ENCODE measurements at regions not wholly inside any gene's neighbourhood (a gene's known extent, or its start where the extent isn't known, plus 50 kb on each side); places are given as distances from the start of the nearest gene placed in this dataset.

- POLR2A ChIA-PET: no interaction called here
- intact Hi-C loops (cut with micrococcal nuclease): no loop called here
These were observed 363.6 kb upstream of the SFSWAP start for GRCh38 chr12:131347345-131347714.

GRCh38 chr12:131347732-131348131 lies 363.2 kb upstream of the SFSWAP start:
- no peaks in the 10 kb centered on the region for H3K9me3 Mint-ChIP-seq
- no peak for DNase-seq
- intact Hi-C loops (cut with micrococcal nuclease): no loop called here
- CTCF ChIA-PET: no interaction called here
- H3K27me3 Mint-ChIP-seq: peaks cover 10% of the 10 kb centered on the region
- POLR2A ChIA-PET: no interaction called here
- no peaks in the 10 kb centered on the region for H3K36me3 Mint-ChIP-seq
- no peaks in the 10 kb centered on the region for H3K4me1 Mint-ChIP-seq (ENCODE audit: low read depth)
- H3K4me3 Mint-ChIP-seq: no peak overlapping the region
- no peak overlapping the region for H3K27ac Mint-ChIP-seq

More at GRCh38 chr12:131347345-131347714, 363.6 kb upstream of the SFSWAP start:
- DNase-seq: no peak
- Mint-ChIP-seq H3K4me3 (no peak overlapping the region), H3K27ac (no peak overlapping the region), H3K4me1 (ENCODE audit: low read depth) (no peaks in the 10 kb centered on the region), H3K36me3 (no peaks in the 10 kb centered on the region), H3K27me3 (peaks cover 10% of the 10 kb centered on the region), H3K9me3 (peaks cover 2% of the 10 kb centered on the region)
- CTCF ChIA-PET: no interaction called here

- H3K9me3 Mint-ChIP-seq: no peaks in the 10 kb centered on the region
- no peaks in the 10 kb centered on the region for H3K4me1 Mint-ChIP-seq (ENCODE audit: low read depth)
- intact Hi-C loops (cut with micrococcal nuclease): no loop called here
- ChIA-PET CTCF (no interaction called here), POLR2A (no interaction called here)
- H3K27ac Mint-ChIP-seq: no peak overlapping the region
- no peak overlapping the region for H3K4me3 Mint-ChIP-seq
- H3K27me3 Mint-ChIP-seq: peaks cover 10% of the 10 kb centered on the region
- H3K36me3 Mint-ChIP-seq: no peaks in the 10 kb centered on the region
- DNase-seq: no peak
These were observed 362.7 kb upstream of the SFSWAP start for GRCh38 chr12:131348231-131348630.

GRCh38 chr12:131348646-131349045 lies 362.2 kb upstream of the SFSWAP start:
- POLR2A ChIA-PET: no interaction called here
- H3K9me3 Mint-ChIP-seq: no peaks in the 10 kb centered on the region
- no peaks in the 10 kb centered on the region for H3K4me1 Mint-ChIP-seq (ENCODE audit: low read depth)
- H3K27me3 Mint-ChIP-seq: peaks cover 10% of the 10 kb centered on the region
- H3K27ac Mint-ChIP-seq: no peak overlapping the region
- intact Hi-C loops (cut with micrococcal nuclease): no loop called here
- no peak for DNase-seq
- no peaks in the 10 kb centered on the region for H3K36me3 Mint-ChIP-seq
- CTCF ChIA-PET: no interaction called here
- H3K4me3 Mint-ChIP-seq: no peak overlapping the region

GRCh38 chr12:131349397-131350127 lies 361.3 kb upstream of the SFSWAP start:
- no peaks in the 10 kb centered on the region for H3K4me1 Mint-ChIP-seq (ENCODE audit: low read depth)
- peaks cover 13% of the 10 kb centered on the region for H3K27me3 Mint-ChIP-seq

GRCh38 chr12:131350943-131351318 lies 360.0 kb upstream of the SFSWAP start:
- no peak for DNase-seq
- Mint-ChIP-seq H3K4me3 (no peak overlapping the region), H3K27ac (no peak overlapping the region), H3K36me3 (no peaks in the 10 kb centered on the region), H3K27me3 (peaks cover 17% of the 10 kb centered on the region), H3K9me3 (no peaks in the 10 kb centered on the region), H3K4me1 (ENCODE audit: low read depth) (no peaks in the 10 kb centered on the region)
- intact Hi-C loops (cut with micrococcal nuclease): no loop called here
- ChIA-PET CTCF (no interaction called here), POLR2A (no interaction called here)

More at GRCh38 chr12:131349397-131350127, 361.3 kb upstream of the SFSWAP start:
- ChIA-PET CTCF (no interaction called here), POLR2A (no interaction called here)
- no peak overlapping the region for H3K4me3 Mint-ChIP-seq
- DNase-seq: no peak
- no peaks in the 10 kb centered on the region for H3K9me3 Mint-ChIP-seq
- no peaks in the 10 kb centered on the region for H3K36me3 Mint-ChIP-seq
- intact Hi-C loops (cut with micrococcal nuclease): no loop called here
- H3K27ac Mint-ChIP-seq: no peak overlapping the region

GRCh38 chr12:131351319-131352028 lies 359.4 kb upstream of the SFSWAP start:
- Mint-ChIP-seq H3K36me3 (no peaks in the 10 kb centered on the region), H3K4me1 (ENCODE audit: low read depth) (no peaks in the 10 kb centered on the region), H3K9me3 (no peaks in the 10 kb centered on the region), H3K27ac (no peak overlapping the region), H3K4me3 (no peak overlapping the region), H3K27me3 (peaks cover 20% of the 10 kb centered on the region)
- intact Hi-C loops (cut with micrococcal nuclease): no loop called here
- no peak for DNase-seq
- ChIA-PET CTCF (no interaction called here), POLR2A (no interaction called here)

GRCh38 chr12:131352296-131352900 lies 358.5 kb upstream of the SFSWAP start:
- intact Hi-C loops (cut with micrococcal nuclease): no loop called here

GRCh38 chr12:131353376-131353775 lies 357.5 kb upstream of the SFSWAP start:
- Mint-ChIP-seq H3K27ac (no peak overlapping the region), H3K36me3 (no peaks in the 10 kb centered on the region), H3K9me3 (no peaks in the 10 kb centered on the region), H3K27me3 (peaks cover 23% of the 10 kb centered on the region), H3K4me1 (ENCODE audit: low read depth) (no peaks in the 10 kb centered on the region), H3K4me3 (no peak overlapping the region)
- ChIA-PET CTCF (no interaction called here), POLR2A (no interaction called here)
- no peak for DNase-seq
- intact Hi-C loops (cut with micrococcal nuclease): no loop called here

More at GRCh38 chr12:131352296-131352900, 358.5 kb upstream of the SFSWAP start:
- CTCF ChIA-PET: no interaction called here
- H3K27ac Mint-ChIP-seq: no peak overlapping the region
- POLR2A ChIA-PET: no interaction called here
- H3K4me1 Mint-ChIP-seq (ENCODE audit: low read depth): no peaks in the 10 kb centered on the region
- no peaks in the 10 kb centered on the region for H3K36me3 Mint-ChIP-seq
- DNase-seq: no peak
- H3K27me3 Mint-ChIP-seq: peaks cover 26% of the 10 kb centered on the region
- H3K9me3 Mint-ChIP-seq: no peaks in the 10 kb centered on the region
- no peak overlapping the region for H3K4me3 Mint-ChIP-seq

GRCh38 chr12:131353826-131354225 lies 357.1 kb upstream of the SFSWAP start:
- POLR2A ChIA-PET: no interaction called here
- no peaks in the 10 kb centered on the region for H3K4me1 Mint-ChIP-seq (ENCODE audit: low read depth)
- H3K36me3 Mint-ChIP-seq: no peaks in the 10 kb centered on the region
- H3K9me3 Mint-ChIP-seq: no peaks in the 10 kb centered on the region
- peaks cover 25% of the 10 kb centered on the region for H3K27me3 Mint-ChIP-seq
- CTCF ChIA-PET: no interaction called here
- no peak for DNase-seq
- H3K27ac Mint-ChIP-seq: no peak overlapping the region
- intact Hi-C loops (cut with micrococcal nuclease): no loop called here
- H3K4me3 Mint-ChIP-seq: no peak overlapping the region

- H3K36me3 Mint-ChIP-seq: no peaks in the 10 kb centered on the region
- DNase-seq: no peak
- ChIA-PET CTCF (no interaction called here), POLR2A (no interaction called here)
- H3K4me3 Mint-ChIP-seq: no peak overlapping the region
- no peak overlapping the region for H3K27ac Mint-ChIP-seq
- peaks cover 23% of the 10 kb centered on the region for H3K27me3 Mint-ChIP-seq
- H3K4me1 Mint-ChIP-seq (ENCODE audit: low read depth): no peaks in the 10 kb centered on the region
- no peaks in the 10 kb centered on the region for H3K9me3 Mint-ChIP-seq
- intact Hi-C loops (cut with micrococcal nuclease): no loop called here
These were observed 355.3 kb upstream of the SFSWAP start for GRCh38 chr12:131355361-131356245.

GRCh38 chr12:131356485-131357184 lies 354.3 kb upstream of the SFSWAP start:
- Mint-ChIP-seq H3K36me3 (no peaks in the 10 kb centered on the region), H3K4me3 (no peak overlapping the region), H3K27ac (no peak overlapping the region), H3K27me3 (peaks cover 23% of the 10 kb centered on the region), H3K4me1 (ENCODE audit: low read depth) (no peaks in the 10 kb centered on the region), H3K9me3 (no peaks in the 10 kb centered on the region)
- CTCF ChIA-PET: no interaction called here
- POLR2A ChIA-PET: no interaction called here
- intact Hi-C loops (cut with micrococcal nuclease): no loop called here
- no peak for DNase-seq
